Small intestine (tissue), 7 donors: ENCODE measurements at regions not wholly inside any gene's neighbourhood (a gene's known extent, or its start where the extent isn't known, plus 50 kb on each side); places are given as distances from the start of the nearest gene placed in this dataset.
"Not testable (repeated sequence)": the region's sequence is repeated elsewhere in the genome, so short reads cannot be mapped to it uniquely, and the experiment has no call there.

ENCODE experiments used
- DNase-seq, 2 donors: peaks; one replicate each; pipeline versions ENCODE4 v3.0.0 to v3.0.0-alpha.2; 2013
- FAIRE-seq: peaks from 2 replicates; lab custom pipeline; 2012; peaks lifted over from hg19 to GRCh38; lab: Jason Lieb, UNC
- H3K27ac ChIP-seq, 3 donors: one replicate each; pipeline ENCODE4 v1.5.1; 2013; ENCODE audit warnings: low read length in 2 of 3, mild to moderate bottlenecking in 2 of 3, control low read depth in 1 of 3, inconsistent platforms in 1 of 3, low read depth in 1 of 3, moderate library complexity in 1 of 3
- H3K27me3 ChIP-seq, 3 donors: one replicate each; pipeline ENCODE4 v1.6.1; 2013; ENCODE audit warnings: low read length in 3 of 3, inconsistent platforms in 1 of 3; ENCODE audit not compliant: control insufficient read depth in 3 of 3, insufficient read depth in 3 of 3
- H3K36me3 ChIP-seq, 3 donors: one replicate each; pipeline ENCODE4 v1.6.1; 2013; ENCODE audit warnings: low read length in 3 of 3, inconsistent platforms in 1 of 3, low read depth in 1 of 3, mild to moderate bottlenecking in 1 of 3, moderate library complexity in 1 of 3; ENCODE audit not compliant: control insufficient read depth in 3 of 3, insufficient read depth in 2 of 3
- H3K4me1 ChIP-seq, 3 donors: one replicate each; pipeline ENCODE4 v1.6.1; 2013; ENCODE audit warnings: low read length in 2 of 3, inconsistent platforms in 1 of 3, low read depth in 1 of 3, mild to moderate bottlenecking in 1 of 3, moderate library complexity in 1 of 3; ENCODE audit not compliant: control insufficient read depth in 3 of 3, insufficient read depth in 2 of 3
- H3K4me3 ChIP-seq, 3 donors: one replicate each; pipeline ENCODE4 v1.5.1; 2013; ENCODE audit warnings: low read length in 3 of 3, control low read depth in 1 of 3, inconsistent platforms in 1 of 3, low read depth in 1 of 3, mild to moderate bottlenecking in 1 of 3, moderate library complexity in 1 of 3
- H3K9me3 ChIP-seq, 2 donors: one replicate each; pipeline ENCODE4 v1.6.1; 2013; ENCODE audit warnings: low read depth in 1 of 2, low read length in 1 of 2; ENCODE audit not compliant: control insufficient read depth in 2 of 2, insufficient read depth in 1 of 2
- WGBS, 3 donors: extraction: QIAGEN DNeasy Blood & Tissue Kit; methylation state at CpG; one replicate each; pipeline ENCODE4 v1.1.7; 2013; 5-methylcytosine and 5-hydroxymethylcytosine counted together
- donor health status: healthy with polysubstance abuse.
- donor health status: control.
- donor health status: control.
- donor health status: Bipolar disorder and iron deficiency.
- donor health status: healthy.

GRCh38 chr6:82458705-82459104 is 95.1 kb downstream of the TPBG start:
- Histone ChIP-seq H3K9me3 (peaks cover 0 to 19% of the 10 kb centered on the region in 2 donors), H3K27ac (no peak overlapping the region), H3K36me3 (no peaks in the 10 kb centered on the region), H3K4me1 (no peaks in the 10 kb centered on the region), H3K27me3 (no peaks in the 10 kb centered on the region), H3K4me3 (no peak overlapping the region)
- FAIRE-seq (no peak), DNase-seq (no peak)
- WGBS, 3 donors: 70 to 77% (median 73%) methylated on average over 2 of the region's 2 CpGs

- H3K4me1 ChIP-seq: no peaks in the 10 kb centered on the region
- H3K27ac ChIP-seq: no peak overlapping the region
- DNase-seq (no peak), FAIRE-seq (no peak)
- WGBS, 3 donors: 75 to 89% (median 78%) methylated on average over 1 of the region's 1 CpG
- H3K9me3 ChIP-seq: peaks cover 0 to 23% of the 10 kb centered on the region in 2 donors
- no peak overlapping the region for H3K4me3 ChIP-seq
- no peaks in the 10 kb centered on the region for H3K27me3 ChIP-seq
- H3K36me3 ChIP-seq: no peaks in the 10 kb centered on the region
Observed at GRCh38 chr6:82461536-82461935, 97.9 kb downstream of the TPBG start.

- Histone ChIP-seq H3K4me1 (no peaks in the 10 kb centered on the region), H3K27ac (no peak overlapping the region), H3K36me3 (no peaks in the 10 kb centered on the region), H3K9me3 (peaks cover 0 to 26% of the 10 kb centered on the region in 2 donors), H3K27me3 (no peaks in the 10 kb centered on the region), H3K4me3 (no peak overlapping the region)
- DNase-seq (no peak), FAIRE-seq (no peak)
Observed at GRCh38 chr6:82467338-82467737, 103.7 kb downstream of the TPBG start.

GRCh38 chr6:82470123-82470522 is 106.5 kb downstream of the TPBG start:
- not testable (repeated sequence) for H3K36me3 ChIP-seq, DNase-seq, H3K27ac ChIP-seq, H3K27me3 ChIP-seq, H3K4me3 ChIP-seq, H3K4me1 ChIP-seq, FAIRE-seq
- H3K9me3 ChIP-seq: peaks cover 0 to 24% of the 10 kb centered on the region in 2 donors
- 91 to 95% (median 94%) methylated on average over 7 to 8 of the region's 8 CpGs for WGBS, 3 donors

- not testable (repeated sequence) for H3K9me3 ChIP-seq, H3K36me3 ChIP-seq, H3K27ac ChIP-seq, DNase-seq, H3K27me3 ChIP-seq, H3K4me1 ChIP-seq, H3K4me3 ChIP-seq, FAIRE-seq
- 88 to 94% (median 89%) methylated on average over 5 of the region's 5 CpGs for WGBS, 3 donors
Observed at GRCh38 chr6:82475106-82475505, 111.5 kb downstream of the TPBG start.

- Histone ChIP-seq H3K27me3 (no peaks in the 10 kb centered on the region), H3K9me3 (peaks cover 0 to 27% of the 10 kb centered on the region in 2 donors), H3K4me1 (no peaks in the 10 kb centered on the region), H3K4me3 (no peak overlapping the region), H3K27ac (no peak overlapping the region), H3K36me3 (no peaks in the 10 kb centered on the region)
- FAIRE-seq (no peak), DNase-seq (no peak)
- 73 to 84% (median 80%) methylated on average over 3 of the region's 3 CpGs for WGBS, 3 donors
Observed at GRCh38 chr6:82484001-82484400, 120.4 kb downstream of the TPBG start.

GRCh38 chr6:82484737-82485626 is 121.4 kb downstream of the TPBG start:
- Histone ChIP-seq H3K9me3 (peaks cover 0 to 34% of the 10 kb centered on the region in 2 donors), H3K4me3 (no peak overlapping the region), H3K36me3 (no peaks in the 10 kb centered on the region), H3K27me3 (no peaks in the 10 kb centered on the region), H3K4me1 (no peaks in the 10 kb centered on the region), H3K27ac (no peak overlapping the region)
- DNase-seq (no peak), FAIRE-seq (no peak)
- 79 to 81% (median 81%) methylated on average over 9 of the region's 9 CpGs for WGBS, 3 donors

- Histone ChIP-seq H3K27ac (no peak overlapping the region), H3K27me3 (no peaks in the 10 kb centered on the region), H3K9me3 (peaks cover 0 to 37% of the 10 kb centered on the region in 2 donors), H3K4me3 (no peak overlapping the region), H3K4me1 (no peaks in the 10 kb centered on the region), H3K36me3 (no peaks in the 10 kb centered on the region)
- DNase-seq: no peak
- no peak for FAIRE-seq
- 65 to 77% (median 74%) methylated on average over 2 of the region's 2 CpGs for WGBS, 3 donors
Observed at GRCh38 chr6:82487895-82488294, 124.3 kb downstream of the TPBG start.
